SK-N-SH (cell line): ENCODE measurements at regions not wholly inside any gene's neighbourhood (a gene's known extent, or its start where the extent isn't known, plus 50 kb on each side); places are given as distances from the start of the nearest gene placed in this dataset.

Source experiments
- CTCF ChIA-PET: fragments of 300-600, 350-600 bp; formaldehyde crosslinking; extraction: SDS; loops from one replicate; lab custom pipeline; 2021; lab: Yijun Ruan, JAX
- POLR2A ChIA-PET: fragments of 350-600 bp; sonication (Branson Sonifier 250); formaldehyde crosslinking; extraction: SDS; loops from one replicate; lab custom pipeline; 2020; ENCODE audit warnings: antibody characterized with exemption, inconsistent platforms; lab: Yijun Ruan, JAX
- DNase-seq: peaks from one replicate; pipeline ENCODE4 v3.0.0; 2012
- H2AFZ ChIP-seq: fragments of 200-600 bp; sonication (generic); 2 replicates; pipeline ENCODE4 v1.8.1; 2016; ENCODE audit warnings: antibody characterized with exemption, mild to moderate bottlenecking, low read depth
- H3F3A ChIP-seq: fragments of 200-600 bp; sonication (generic); replicated peaks from 2 replicates; pipeline ENCODE3; 2016; ENCODE audit warnings: antibody characterized with exemption, mild to moderate bottlenecking; ENCODE audit not compliant: insufficient read depth
- H3K27ac ChIP-seq, 2 experiments: fragments of 200-500 bp in 1 of 2; fragments of 200-600 bp in 1 of 2; sonication (Bioruptor generic) in 1 of 2; sonication (generic), shearing (Covaris generic) in 1 of 2; 2 replicates each; pipeline versions ENCODE4 v1.5.1 to v1.6.1; 2014 to 2016; ENCODE audit warnings: low read depth in 2 of 2, inconsistent platforms in 1 of 2, low read length in 1 of 2, mild to moderate bottlenecking in 1 of 2, mixed read lengths in 1 of 2
- H3K27me3 ChIP-seq: fragments of 200-600 bp; sonication (generic), shearing (Covaris generic); 2 replicates; pipeline ENCODE4 v1.6.1; 2016; ENCODE audit warnings: mixed run types; ENCODE audit not compliant: insufficient read depth
- H3K36me3 ChIP-seq, 2 experiments: fragments of 200-500 bp in 1 of 2; fragments of 200-600 bp in 1 of 2; sonication (Bioruptor generic) in 1 of 2; sonication (generic) in 1 of 2; replicated peaks in 1 of 2; 2 replicates each; pipeline versions ENCODE3 to v1.5.1; 2014 to 2016; ENCODE audit warnings: low read length in 1 of 2, mild to moderate bottlenecking in 1 of 2; ENCODE audit not compliant: insufficient read depth in 2 of 2, control insufficient read depth in 1 of 2
- H3K4me1 ChIP-seq, 2 experiments: fragments of 200-500 bp in 1 of 2; fragments of 200-600 bp in 1 of 2; sonication (Bioruptor generic) in 1 of 2; sonication (generic), shearing (Covaris generic) in 1 of 2; 2 replicates each; pipeline versions ENCODE4 v1.5.1 to v1.6.1; 2014 to 2016; ENCODE audit warnings: low read depth in 1 of 2, low read length in 1 of 2, mixed run types in 1 of 2; ENCODE audit not compliant: insufficient read depth in 2 of 2, control insufficient read depth in 1 of 2
- H3K4me2 ChIP-seq: fragments of 200-600 bp; sonication (generic), shearing (Covaris generic); 2 replicates; pipeline ENCODE4 v1.6.1; 2017; ENCODE audit warnings: mixed run types
- H3K4me3 ChIP-seq, 2 experiments: fragments of 200-500 bp in 1 of 2; fragments of 200-600 bp in 1 of 2; sonication (Bioruptor generic) in 1 of 2; sonication (generic), shearing (Covaris generic) in 1 of 2; 2 replicates each; pipeline versions ENCODE4 v1.5.1 to v1.8.1; 2014 to 2016; ENCODE audit warnings: low read depth in 2 of 2, inconsistent platforms in 1 of 2, low read length in 1 of 2, mild to moderate bottlenecking in 1 of 2, mixed read lengths in 1 of 2, moderate library complexity in 1 of 2
- H3K79me2 ChIP-seq: fragments of 200-600 bp; sonication (generic); 2 replicates; pipeline ENCODE4 v1.8.1; 2017; ENCODE audit warnings: mild to moderate bottlenecking; ENCODE audit not compliant: insufficient read depth
- H3K9ac ChIP-seq: fragments of 200-600 bp; sonication (generic); 2 replicates; pipeline ENCODE4 v1.6.1; 2017; ENCODE audit warnings: mixed run types
- H3K9me2 ChIP-seq: fragments of 200-600 bp; sonication (generic); 2 replicates; pipeline ENCODE4 v1.6.1; 2017; ENCODE audit warnings: mixed run types
- H3K9me3 ChIP-seq: fragments of 200-600 bp; sonication (generic); 2 replicates; pipeline ENCODE4 v1.6.1; 2017; ENCODE audit warnings: mixed run types, mild to moderate bottlenecking, moderate library complexity
- H4K20me1 ChIP-seq: fragments of 200-600 bp; sonication (generic); 2 replicates; pipeline ENCODE4 v1.6.1; 2017; ENCODE audit warnings: mild to moderate bottlenecking, mixed run types; ENCODE audit not compliant: insufficient read depth
- CHD2 ChIP-seq: fragments of 150-350 bp; IDR thresholded peaks from 2 replicates; pipeline ENCODE4 v1.6.1; 2018; ENCODE audit warnings: low read length; ENCODE audit not compliant: partially characterized antibody
- ELF1 ChIP-seq: IDR thresholded peaks from 2 replicates; pipeline ENCODE4 v1.4.0; 2012
- EP300 ChIP-seq, 2 experiments: IDR thresholded peaks; 2 replicates each; pipeline versions ENCODE4 v1.4.0 to v1.6.1; 2012; ENCODE audit warnings: borderline replicate concordance in 1 of 2, low read depth in 1 of 2, low read length in 1 of 2
- EZH2phosphoT487 ChIP-seq: fragments of 200-600 bp; sonication (generic); IDR thresholded peaks from 2 replicates; pipeline ENCODE4 v1.6.1; 2017; ENCODE audit warnings: low read depth, mixed run types, mild to moderate bottlenecking, antibody characterized with exemption, moderate library complexity, borderline replicate concordance
- FOXM1 ChIP-seq: IDR thresholded peaks from 2 replicates; pipeline ENCODE4 v1.4.0; 2012; ENCODE audit warnings: low read depth, mild to moderate bottlenecking
- GATA2 ChIP-seq: sonication (generic); formaldehyde crosslinking; IDR thresholded peaks from 2 replicates; pipeline ENCODE4 v1.5.0; 2020; ENCODE audit warnings: mild to moderate bottlenecking, missing genetic modification reagents
- JUND ChIP-seq: IDR thresholded peaks from 2 replicates; pipeline ENCODE4 v1.4.0; 2012
- NRF1 ChIP-seq: IDR thresholded peaks from 2 replicates; pipeline ENCODE4 v1.6.1; 2012; ENCODE audit warnings: low read depth, mild to moderate bottlenecking, low read length
- RCOR1 ChIP-seq: fragments of 150-350 bp; IDR thresholded peaks from 2 replicates; pipeline ENCODE4 v1.6.1; 2017; ENCODE audit warnings: antibody characterized with exemption, low read length
- SIN3A ChIP-seq: IDR thresholded peaks from 2 replicates; pipeline ENCODE4 v1.6.1; 2012; ENCODE audit warnings: low read depth, mild to moderate bottlenecking, low read length, moderate library complexity, borderline replicate concordance
- SMC3 ChIP-seq: IDR thresholded peaks from 2 replicates; pipeline ENCODE4 v1.6.1; 2012; ENCODE audit warnings: low read depth, low read length, improper control_type of control experiment
- TCF12 ChIP-seq: IDR thresholded peaks from 2 replicates; pipeline ENCODE4 v1.4.0; 2012
- TEAD4 ChIP-seq: IDR thresholded peaks from 2 replicates; pipeline ENCODE4 v1.4.0; 2012; ENCODE audit warnings: mild to moderate bottlenecking, borderline replicate concordance; ENCODE audit not compliant: insufficient read depth
- WGBS: methylation state at CpG from one replicate; pipeline ENCODE4 v1.1.6; 2017; ENCODE audit warnings: low lambda C conversion rate; 5-methylcytosine and 5-hydroxymethylcytosine counted together
- TF ChIP-seq, protein P1 (sequence below): fragments of 150-350 bp; IDR thresholded peaks from 2 replicates; pipeline ENCODE4 v1.6.1; 2017; ENCODE audit warnings: antibody characterized with exemption, low read length, low read depth, borderline replicate concordance
- TF ChIP-seq, protein P2 (sequence below): IDR thresholded peaks from 2 replicates; pipeline ENCODE4 v1.4.0; 2012; ENCODE audit warnings: low read depth, borderline replicate concordance
- TF ChIP-seq, protein P3 (sequence below): fragments of 150-350 bp; IDR thresholded peaks from 2 replicates; pipeline ENCODE4 v1.6.1; 2016; ENCODE audit warnings: mild to moderate bottlenecking, low read depth, low read length
- TF ChIP-seq, protein P4 (sequence below): fragments of 200-600 bp; sonication (generic); IDR thresholded peaks from 2 replicates; pipeline ENCODE4 v1.6.1; 2017; ENCODE audit warnings: antibody characterized with exemption, mild to moderate bottlenecking, moderate library complexity
- TF ChIP-seq, protein P5 (sequence below): IDR thresholded peaks from 2 replicates; pipeline ENCODE4 v1.6.1; 2012; ENCODE audit warnings: mild to moderate bottlenecking, low read depth, low read length, moderate library complexity

DNA sequence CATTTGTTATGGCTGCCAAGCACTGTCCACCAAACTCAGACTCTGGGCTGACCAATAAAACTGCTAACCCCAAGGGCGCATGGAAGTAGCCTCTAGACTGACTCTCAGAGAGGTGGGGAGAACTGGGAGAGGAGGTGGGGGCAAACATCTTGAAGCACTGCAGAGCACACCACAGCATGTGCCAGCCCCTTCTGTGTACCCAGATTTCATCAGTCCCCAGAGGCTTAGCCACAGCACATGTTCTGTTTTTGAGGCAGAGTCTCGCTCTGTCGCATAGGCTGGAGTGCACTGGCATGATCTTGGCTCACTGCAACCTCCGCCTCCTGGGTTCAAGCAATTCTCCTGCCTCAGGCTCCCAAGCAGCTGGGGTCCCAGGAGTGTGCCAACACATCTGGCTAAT is 119.5 kb upstream of the SPATA12 start:
- CTCF ChIA-PET, result no interaction called here

DNA sequence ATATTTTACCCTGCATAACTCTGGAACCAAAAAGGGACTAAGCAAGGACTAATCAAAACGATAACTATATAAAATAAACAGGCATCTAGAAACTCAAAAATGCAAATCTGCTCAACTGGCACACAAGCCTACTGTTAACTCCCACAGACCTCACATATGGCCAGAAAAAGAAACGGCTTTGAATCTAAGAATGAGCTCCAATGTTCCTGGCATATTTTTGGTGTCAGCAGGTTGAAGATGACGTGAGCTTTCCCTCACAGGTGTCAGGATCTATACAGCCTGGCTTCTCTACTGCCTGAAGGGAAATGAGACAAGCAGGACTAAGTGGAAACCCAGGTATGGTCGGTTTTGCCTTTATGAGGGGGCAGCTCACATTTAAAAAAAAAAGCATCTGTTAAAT is 120.1 kb upstream of the SPATA12 start:
- Histone ChIP-seq H3K9me3 (no peaks in the 10 kb centered on the region), H3K9ac (no peak overlapping the region), H2AFZ (no peak overlapping the region), H3F3A (no peaks in the 10 kb centered on the region), H3K27ac (no peak overlapping the region), H4K20me1 (no peaks in the 10 kb centered on the region), H3K9me2 (no peaks in the 10 kb centered on the region), H3K79me2 (no peaks in the 10 kb centered on the region), H3K4me2 (no peak overlapping the region), H3K27me3 (no peaks in the 10 kb centered on the region), H3K4me1 (peaks cover 0 to 6% of the 10 kb centered on the region in 2 experiments; a peak in 1 of 4 replicates), H3K36me3 (no peaks in the 10 kb centered on the region), H3K4me3 (no peak overlapping the region)
- 81% methylated on average over 4 of the region's 4 CpGs for WGBS
- ChIA-PET CTCF (no interaction called here), POLR2A (interaction anchor here (0.7 kb wide), 1 partner anchor 41 kb away, joined by 3 read pairs; no protein-coding TSS in a partner anchor)
- no peak for TF ChIP-seq SMC3
- TF ChIP-seq, protein P1, sequence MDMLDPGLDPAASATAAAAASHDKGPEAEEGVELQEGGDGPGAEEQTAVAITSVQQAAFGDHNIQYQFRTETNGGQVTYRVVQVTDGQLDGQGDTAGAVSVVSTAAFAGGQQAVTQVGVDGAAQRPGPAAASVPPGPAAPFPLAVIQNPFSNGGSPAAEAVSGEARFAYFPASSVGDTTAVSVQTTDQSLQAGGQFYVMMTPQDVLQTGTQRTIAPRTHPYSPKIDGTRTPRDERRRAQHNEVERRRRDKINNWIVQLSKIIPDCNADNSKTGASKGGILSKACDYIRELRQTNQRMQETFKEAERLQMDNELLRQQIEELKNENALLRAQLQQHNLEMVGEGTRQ, result no peak
- no peak for TF ChIP-seq TCF12
- no peak for TF ChIP-seq JUND
- TF ChIP-seq, protein P2, sequence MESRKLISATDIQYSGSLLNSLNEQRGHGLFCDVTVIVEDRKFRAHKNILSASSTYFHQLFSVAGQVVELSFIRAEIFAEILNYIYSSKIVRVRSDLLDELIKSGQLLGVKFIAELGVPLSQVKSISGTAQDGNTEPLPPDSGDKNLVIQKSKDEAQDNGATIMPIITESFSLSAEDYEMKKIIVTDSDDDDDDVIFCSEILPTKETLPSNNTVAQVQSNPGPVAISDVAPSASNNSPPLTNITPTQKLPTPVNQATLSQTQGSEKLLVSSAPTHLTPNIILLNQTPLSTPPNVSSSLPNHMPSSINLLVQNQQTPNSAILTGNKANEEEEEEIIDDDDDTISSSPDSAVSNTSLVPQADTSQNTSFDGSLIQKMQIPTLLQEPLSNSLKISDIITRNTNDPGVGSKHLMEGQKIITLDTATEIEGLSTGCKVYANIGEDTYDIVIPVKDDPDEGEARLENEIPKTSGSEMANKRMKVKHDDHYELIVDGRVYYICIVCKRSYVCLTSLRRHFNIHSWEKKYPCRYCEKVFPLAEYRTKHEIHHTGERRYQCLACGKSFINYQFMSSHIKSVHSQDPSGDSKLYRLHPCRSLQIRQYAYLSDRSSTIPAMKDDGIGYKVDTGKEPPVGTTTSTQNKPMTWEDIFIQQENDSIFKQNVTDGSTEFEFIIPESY, result no peak
- no peak for TF ChIP-seq ELF1
- TF ChIP-seq, protein P3, sequence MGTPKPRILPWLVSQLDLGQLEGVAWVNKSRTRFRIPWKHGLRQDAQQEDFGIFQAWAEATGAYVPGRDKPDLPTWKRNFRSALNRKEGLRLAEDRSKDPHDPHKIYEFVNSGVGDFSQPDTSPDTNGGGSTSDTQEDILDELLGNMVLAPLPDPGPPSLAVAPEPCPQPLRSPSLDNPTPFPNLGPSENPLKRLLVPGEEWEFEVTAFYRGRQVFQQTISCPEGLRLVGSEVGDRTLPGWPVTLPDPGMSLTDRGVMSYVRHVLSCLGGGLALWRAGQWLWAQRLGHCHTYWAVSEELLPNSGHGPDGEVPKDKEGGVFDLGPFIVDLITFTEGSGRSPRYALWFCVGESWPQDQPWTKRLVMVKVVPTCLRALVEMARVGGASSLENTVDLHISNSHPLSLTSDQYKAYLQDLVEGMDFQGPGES, result no peak
- no peak for TF ChIP-seq RCOR1
- TF ChIP-seq EZH2phosphoT487, result no peak
- no peak for TF ChIP-seq SIN3A
- TF ChIP-seq EP300 (IDR thresholded peaks at IDR 0.05; ENCODE audit: borderline replicate concordance in 1 of 2, low read depth in 1 of 2, low read length in 1 of 2), result no peak
- TF ChIP-seq NRF1, result no peak
- no peak for TF ChIP-seq CHD2
- no peak for TF ChIP-seq TEAD4
- TF ChIP-seq, protein P4, sequence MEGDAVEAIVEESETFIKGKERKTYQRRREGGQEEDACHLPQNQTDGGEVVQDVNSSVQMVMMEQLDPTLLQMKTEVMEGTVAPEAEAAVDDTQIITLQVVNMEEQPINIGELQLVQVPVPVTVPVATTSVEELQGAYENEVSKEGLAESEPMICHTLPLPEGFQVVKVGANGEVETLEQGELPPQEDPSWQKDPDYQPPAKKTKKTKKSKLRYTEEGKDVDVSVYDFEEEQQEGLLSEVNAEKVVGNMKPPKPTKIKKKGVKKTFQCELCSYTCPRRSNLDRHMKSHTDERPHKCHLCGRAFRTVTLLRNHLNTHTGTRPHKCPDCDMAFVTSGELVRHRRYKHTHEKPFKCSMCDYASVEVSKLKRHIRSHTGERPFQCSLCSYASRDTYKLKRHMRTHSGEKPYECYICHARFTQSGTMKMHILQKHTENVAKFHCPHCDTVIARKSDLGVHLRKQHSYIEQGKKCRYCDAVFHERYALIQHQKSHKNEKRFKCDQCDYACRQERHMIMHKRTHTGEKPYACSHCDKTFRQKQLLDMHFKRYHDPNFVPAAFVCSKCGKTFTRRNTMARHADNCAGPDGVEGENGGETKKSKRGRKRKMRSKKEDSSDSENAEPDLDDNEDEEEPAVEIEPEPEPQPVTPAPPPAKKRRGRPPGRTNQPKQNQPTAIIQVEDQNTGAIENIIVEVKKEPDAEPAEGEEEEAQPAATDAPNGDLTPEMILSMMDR, result no peak
- TF ChIP-seq, protein P5, sequence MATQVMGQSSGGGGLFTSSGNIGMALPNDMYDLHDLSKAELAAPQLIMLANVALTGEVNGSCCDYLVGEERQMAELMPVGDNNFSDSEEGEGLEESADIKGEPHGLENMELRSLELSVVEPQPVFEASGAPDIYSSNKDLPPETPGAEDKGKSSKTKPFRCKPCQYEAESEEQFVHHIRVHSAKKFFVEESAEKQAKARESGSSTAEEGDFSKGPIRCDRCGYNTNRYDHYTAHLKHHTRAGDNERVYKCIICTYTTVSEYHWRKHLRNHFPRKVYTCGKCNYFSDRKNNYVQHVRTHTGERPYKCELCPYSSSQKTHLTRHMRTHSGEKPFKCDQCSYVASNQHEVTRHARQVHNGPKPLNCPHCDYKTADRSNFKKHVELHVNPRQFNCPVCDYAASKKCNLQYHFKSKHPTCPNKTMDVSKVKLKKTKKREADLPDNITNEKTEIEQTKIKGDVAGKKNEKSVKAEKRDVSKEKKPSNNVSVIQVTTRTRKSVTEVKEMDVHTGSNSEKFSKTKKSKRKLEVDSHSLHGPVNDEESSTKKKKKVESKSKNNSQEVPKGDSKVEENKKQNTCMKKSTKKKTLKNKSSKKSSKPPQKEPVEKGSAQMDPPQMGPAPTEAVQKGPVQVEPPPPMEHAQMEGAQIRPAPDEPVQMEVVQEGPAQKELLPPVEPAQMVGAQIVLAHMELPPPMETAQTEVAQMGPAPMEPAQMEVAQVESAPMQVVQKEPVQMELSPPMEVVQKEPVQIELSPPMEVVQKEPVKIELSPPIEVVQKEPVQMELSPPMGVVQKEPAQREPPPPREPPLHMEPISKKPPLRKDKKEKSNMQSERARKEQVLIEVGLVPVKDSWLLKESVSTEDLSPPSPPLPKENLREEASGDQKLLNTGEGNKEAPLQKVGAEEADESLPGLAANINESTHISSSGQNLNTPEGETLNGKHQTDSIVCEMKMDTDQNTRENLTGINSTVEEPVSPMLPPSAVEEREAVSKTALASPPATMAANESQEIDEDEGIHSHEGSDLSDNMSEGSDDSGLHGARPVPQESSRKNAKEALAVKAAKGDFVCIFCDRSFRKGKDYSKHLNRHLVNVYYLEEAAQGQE, result no peak
- DNase-seq, result no peak

More for the DNA sequence above, 119.5 kb upstream of the SPATA12 start:
- Histone ChIP-seq H3K79me2 (no peaks in the 10 kb centered on the region), H3K4me1 (peaks cover 0 to 6% of the 10 kb centered on the region in 2 experiments; a peak in 1 of 4 replicates), H3K9me3 (no peaks in the 10 kb centered on the region), H3K9me2 (no peaks in the 10 kb centered on the region), H3K4me3 (no peak overlapping the region), H3K27me3 (no peaks in the 10 kb centered on the region), H2AFZ (no peak overlapping the region), H4K20me1 (no peaks in the 10 kb centered on the region), H3K9ac (no peak overlapping the region), H3K36me3 (no peaks in the 10 kb centered on the region), H3K27ac (no peak overlapping the region), H3F3A (no peaks in the 10 kb centered on the region), H3K4me2 (no peak overlapping the region)
- no peak for DNase-seq
- no peak for TF ChIP-seq NRF1
- TF ChIP-seq GATA2 (CRISPR knock-in tag), result peak; percentile 12; the same call in 1 of the 2 replicates
- no peak for TF ChIP-seq FOXM1
- WGBS, result 90% methylated on average over 2 of the region's 4 CpGs
- POLR2A ChIA-PET, result interaction anchor here (0.7 kb wide), 1 partner anchor 41 kb away, joined by 3 read pairs; no protein-coding TSS in a partner anchor
